ENCODE measurements at regions not wholly inside any gene's neighbourhood (a gene's known extent, or its start where the extent isn't known, plus 50 kb on each side); places are given as distances from the start of the nearest gene placed in this dataset.

DNA sequence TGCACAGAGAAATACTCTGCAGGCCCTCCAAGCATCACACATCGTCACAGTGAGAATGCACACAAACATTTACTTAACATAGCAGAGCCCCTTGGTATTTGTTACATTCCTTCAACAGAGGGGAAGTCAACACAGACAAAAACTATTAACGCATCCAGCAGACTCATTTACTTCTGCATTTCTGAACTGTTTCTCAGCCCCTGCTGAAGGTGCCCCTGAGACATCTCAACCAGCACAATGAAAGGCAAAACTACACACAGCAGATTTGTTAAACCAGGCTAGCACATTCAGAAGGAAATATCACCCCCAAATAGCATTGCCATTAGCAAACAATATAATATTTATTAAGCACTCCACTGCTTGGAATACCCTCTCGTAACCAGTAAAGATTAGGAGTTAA lies 367.0 kb downstream of the RAB28 start:
- no peaks in the 10 kb centered on the region for H3K36me3 ChIP-seq (ENCODE audit: insufficient read depth)
- no peak overlapping the region for H3K27ac ChIP-seq
- H3K4me2 ChIP-seq = no peak overlapping the region
- TF ChIP-seq, protein P1, sequence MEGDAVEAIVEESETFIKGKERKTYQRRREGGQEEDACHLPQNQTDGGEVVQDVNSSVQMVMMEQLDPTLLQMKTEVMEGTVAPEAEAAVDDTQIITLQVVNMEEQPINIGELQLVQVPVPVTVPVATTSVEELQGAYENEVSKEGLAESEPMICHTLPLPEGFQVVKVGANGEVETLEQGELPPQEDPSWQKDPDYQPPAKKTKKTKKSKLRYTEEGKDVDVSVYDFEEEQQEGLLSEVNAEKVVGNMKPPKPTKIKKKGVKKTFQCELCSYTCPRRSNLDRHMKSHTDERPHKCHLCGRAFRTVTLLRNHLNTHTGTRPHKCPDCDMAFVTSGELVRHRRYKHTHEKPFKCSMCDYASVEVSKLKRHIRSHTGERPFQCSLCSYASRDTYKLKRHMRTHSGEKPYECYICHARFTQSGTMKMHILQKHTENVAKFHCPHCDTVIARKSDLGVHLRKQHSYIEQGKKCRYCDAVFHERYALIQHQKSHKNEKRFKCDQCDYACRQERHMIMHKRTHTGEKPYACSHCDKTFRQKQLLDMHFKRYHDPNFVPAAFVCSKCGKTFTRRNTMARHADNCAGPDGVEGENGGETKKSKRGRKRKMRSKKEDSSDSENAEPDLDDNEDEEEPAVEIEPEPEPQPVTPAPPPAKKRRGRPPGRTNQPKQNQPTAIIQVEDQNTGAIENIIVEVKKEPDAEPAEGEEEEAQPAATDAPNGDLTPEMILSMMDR (conservative IDR thresholded peaks at IDR 0.05; ENCODE audit: low read depth, low read length) = no peak
- H3K79me2 ChIP-seq (ENCODE audit: insufficient read depth, low read depth) = no peaks in the 10 kb centered on the region
- H3K27me3 ChIP-seq (ENCODE audit: insufficient read depth, low read depth) = no peaks in the 10 kb centered on the region
- no peaks in the 10 kb centered on the region for H3K4me1 ChIP-seq (ENCODE audit: low read depth, poor library complexity, severe bottlenecking)
- no peak overlapping the region for H3K4me3 ChIP-seq (IDR thresholded peaks at IDR 0.05; ENCODE audit: insufficient read depth, low read depth, low read length)
- H3K9ac ChIP-seq = no peak overlapping the region
- no peaks in the 10 kb centered on the region for H4K20me1 ChIP-seq (ENCODE audit: insufficient read depth)
- no peak overlapping the region for H2AFZ ChIP-seq (ENCODE audit: low read depth)

DNA sequence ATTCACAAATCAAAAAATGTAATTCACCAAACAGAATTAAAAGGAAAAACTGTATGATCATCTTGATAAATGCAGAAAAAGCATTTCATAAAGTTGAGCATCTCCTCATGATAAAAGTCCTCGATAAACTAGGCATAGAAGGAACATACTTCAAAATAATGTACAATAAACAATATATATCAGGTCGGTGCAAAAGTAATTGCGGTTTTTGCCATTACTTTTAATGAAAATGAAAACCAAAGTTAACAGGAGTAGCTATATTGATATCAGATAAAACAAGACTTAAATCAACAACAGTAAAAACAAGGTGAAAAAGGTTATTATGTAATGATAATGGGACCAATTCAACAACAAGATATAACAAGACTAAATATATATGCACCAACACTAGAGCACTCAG lies 372.1 kb downstream of the RAB28 start:
- no peak overlapping the region for H3K9ac ChIP-seq
- H3K27ac ChIP-seq = no peak overlapping the region

DNA sequence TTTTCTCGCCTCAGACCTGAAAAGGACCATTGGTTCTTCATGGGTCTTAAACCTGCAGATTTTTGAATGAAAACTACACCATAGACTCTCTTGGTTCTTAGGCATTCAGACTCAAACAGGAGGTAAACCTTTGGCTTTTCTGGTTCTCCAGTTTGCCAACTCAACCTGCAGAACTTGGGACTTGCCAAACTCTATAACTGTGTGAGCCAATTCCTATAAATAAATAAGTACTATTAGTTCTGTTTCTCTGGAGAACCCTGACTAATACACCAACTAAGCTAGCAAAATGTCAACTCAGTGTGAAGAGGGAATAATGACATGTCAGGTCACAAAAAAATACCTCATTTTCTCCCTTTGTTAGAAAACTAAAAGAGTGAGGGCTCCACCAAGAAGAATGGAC lies 374.6 kb downstream of the RAB28 start:
- H3K27ac ChIP-seq = no peak overlapping the region
- no peaks in the 10 kb centered on the region for H3K36me3 ChIP-seq (ENCODE audit: insufficient read depth)
- H2AFZ ChIP-seq (ENCODE audit: low read depth) = no peak overlapping the region
- H4K20me1 ChIP-seq (ENCODE audit: insufficient read depth) = no peaks in the 10 kb centered on the region
- H3K27me3 ChIP-seq (ENCODE audit: insufficient read depth, low read depth) = no peaks in the 10 kb centered on the region
- no peak overlapping the region for H3K4me3 ChIP-seq (IDR thresholded peaks at IDR 0.05; ENCODE audit: insufficient read depth, low read depth, low read length)
- TF ChIP-seq, protein P1 (conservative IDR thresholded peaks at IDR 0.05; ENCODE audit: low read depth, low read length) = no peak
- no peaks in the 10 kb centered on the region for H3K79me2 ChIP-seq (ENCODE audit: insufficient read depth, low read depth)
- peaks cover 2% of the 10 kb centered on the region for H3K4me1 ChIP-seq (ENCODE audit: low read depth, poor library complexity, severe bottlenecking)
- H3K9ac ChIP-seq = no peak overlapping the region
- no peak overlapping the region for H3K4me2 ChIP-seq

More for the DNA sequence above, 372.1 kb downstream of the RAB28 start:
- Histone ChIP-seq H3K4me3 (IDR thresholded peaks at IDR 0.05; ENCODE audit: insufficient read depth, low read depth, low read length) (no peak overlapping the region), H3K4me2 (no peak overlapping the region), H2AFZ (ENCODE audit: low read depth) (no peak overlapping the region), H3K36me3 (ENCODE audit: insufficient read depth) (no peaks in the 10 kb centered on the region), H3K4me1 (ENCODE audit: low read depth, poor library complexity, severe bottlenecking) (no peaks in the 10 kb centered on the region), H3K27me3 (ENCODE audit: insufficient read depth, low read depth) (no peaks in the 10 kb centered on the region), H4K20me1 (ENCODE audit: insufficient read depth) (no peaks in the 10 kb centered on the region), H3K79me2 (ENCODE audit: insufficient read depth, low read depth) (no peaks in the 10 kb centered on the region)
- TF ChIP-seq, protein P1 (conservative IDR thresholded peaks at IDR 0.05; ENCODE audit: low read depth, low read length) = no peak

DNA sequence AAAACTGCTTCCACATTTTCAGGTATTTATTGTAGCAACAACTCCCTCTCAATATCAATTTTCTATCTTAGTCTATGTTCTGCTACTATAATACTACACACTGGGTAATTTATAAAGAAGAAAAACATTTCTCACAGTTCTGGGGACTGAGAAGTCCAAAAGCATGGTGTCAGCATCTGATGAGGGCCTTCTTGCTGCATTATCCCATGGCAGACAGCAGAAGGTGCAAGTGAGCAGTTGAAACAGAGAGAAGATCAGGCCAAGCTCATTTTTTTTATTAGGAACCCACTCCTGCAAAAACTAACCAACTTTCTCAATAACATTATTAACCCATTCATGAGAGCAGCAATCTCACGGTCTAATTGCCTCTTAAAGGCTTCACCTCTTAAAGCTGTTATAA lies 376.0 kb downstream of the RAB28 start:
- Histone ChIP-seq H3K79me2 (ENCODE audit: insufficient read depth, low read depth) (no peaks in the 10 kb centered on the region), H3K4me1 (ENCODE audit: low read depth, poor library complexity, severe bottlenecking) (peaks cover 16% of the 10 kb centered on the region), H3K9ac (no peak overlapping the region)

More for the DNA sequence above, 376.0 kb downstream of the RAB28 start:
- Histone ChIP-seq H3K27me3 (ENCODE audit: insufficient read depth, low read depth) (no peaks in the 10 kb centered on the region), H3K27ac (no peak overlapping the region), H3K4me2 (no peak overlapping the region), H4K20me1 (ENCODE audit: insufficient read depth) (no peaks in the 10 kb centered on the region), H2AFZ (ENCODE audit: low read depth) (no peak overlapping the region), H3K4me3 (IDR thresholded peaks at IDR 0.05; ENCODE audit: insufficient read depth, low read depth, low read length) (no peak overlapping the region), H3K36me3 (ENCODE audit: insufficient read depth) (no peaks in the 10 kb centered on the region)
- TF ChIP-seq, protein P1 (conservative IDR thresholded peaks at IDR 0.05; ENCODE audit: low read depth, low read length) = no peak

Measured in KMS-11 (cell line).